ENCODE measurements at regions not wholly inside any gene's neighbourhood (a gene's known extent, or its start where the extent isn't known, plus 50 kb on each side); places are given as distances from the start of the nearest gene placed in this dataset.

- Histone ChIP-seq H3K4me2 (ENCODE audit: low read depth, low read length) (no peak overlapping the region), H2BK120ac (ENCODE audit: low read depth, low read length) (no peak overlapping the region), H3K9me1 (ENCODE audit: insufficient read depth, low read length) (no peaks in the 10 kb centered on the region), H2BK5ac (ENCODE audit: low read depth, low read length, poor library complexity, severe bottlenecking) (no peak overlapping the region), H4K20me1 (ENCODE audit: insufficient read depth, low read length) (no peaks in the 10 kb centered on the region), H3K4me3 (ENCODE audit: insufficient read depth, low read depth, low read length) (no peak overlapping the region), H2AFZ (replicated peaks; ENCODE audit: low read length, poor library complexity) (no peak overlapping the region), H3K9me3 (ENCODE audit: control insufficient read depth, insufficient read depth, low read length) (no peaks in the 10 kb centered on the region), H2BK15ac (ENCODE audit: low read depth, low read length) (no peak overlapping the region), H3K36me3 (ENCODE audit: control insufficient read depth, insufficient read depth, low read length) (no peaks in the 10 kb centered on the region), H3K23ac (ENCODE audit: low read depth, low read length) (no peak overlapping the region), H2BK20ac (ENCODE audit: low read depth, low read length) (no peak overlapping the region), H2AK5ac (ENCODE audit: low read depth, low read length) (no peak overlapping the region), H3K79me1 (ENCODE audit: low read depth in 1 of 2, low read length in 2 of 2) (no peaks in the 10 kb centered on the region), H3K27me3 (ENCODE audit: control insufficient read depth, insufficient read depth, low read length) (no peaks in the 10 kb centered on the region), H3K9ac (ENCODE audit: low read depth, low read length) (no peak overlapping the region), H4K91ac (ENCODE audit: insufficient read depth, low read depth, low read length) (no peak overlapping the region), H3K56ac (ENCODE audit: extremely low read depth, insufficient read depth, low read length) (no peak overlapping the region), H4K8ac (ENCODE audit: low read depth in 2 of 2, low read length in 2 of 2) (no peak overlapping the region), H3K27ac (ENCODE audit: insufficient read depth, low read length) (no peak overlapping the region), H3K4me1 (ENCODE audit: control insufficient read depth, insufficient read depth, low read length) (no peaks in the 10 kb centered on the region), H3K4ac (ENCODE audit: low read depth, low read length) (no peak overlapping the region), H3K18ac (ENCODE audit: low read depth, low read length) (no peak overlapping the region), H3K14ac (replicated peaks; ENCODE audit: low read depth, low read length) (no peak overlapping the region), H2AK9ac (replicated peaks; ENCODE audit: low read depth, low read length, poor library complexity) (no peak overlapping the region), H4K5ac (ENCODE audit: low read depth, low read length) (no peak overlapping the region)
- no TSS peak for BruUV-seq (replicated peaks)
- no peak for DNase-seq
- TF ChIP-seq POLR2A (IDR thresholded peaks at IDR 0.05; ENCODE audit: low read depth, low read length) (no peak), USF2 (IDR thresholded peaks at IDR 0.05; ENCODE audit: low read depth, low read length) (no peak), ELK1 (IDR thresholded peaks at IDR 0.05; ENCODE audit: borderline replicate concordance, low read depth, low read length) (no peak), MAFK (IDR thresholded peaks at IDR 0.05; ENCODE audit: low read depth, low read length) (no peak), CTCF (conservative IDR thresholded peaks at IDR 0.05; ENCODE audit: low read depth, low read length) (no peak), CEBPB (IDR thresholded peaks at IDR 0.05; ENCODE audit: low read depth, low read length) (no peak), NFE2L2 (IDR thresholded peaks at IDR 0.05; ENCODE audit: low read depth, low read length) (no peak), RAD21 (IDR thresholded peaks at IDR 0.05; ENCODE audit: low read length) (no peak), RCOR1 (IDR thresholded peaks at IDR 0.05; ENCODE audit: insufficient replicate concordance, low read length) (no peak), FOS (IDR thresholded peaks at IDR 0.05; ENCODE audit: low read depth, low read length) (no peak), BHLHE40 (IDR thresholded peaks at IDR 0.05; ENCODE audit: low read depth, low read length) (no peak), RFX5 (IDR thresholded peaks at IDR 0.05; ENCODE audit: low read depth, low read length) (no peak), CHD1 (IDR thresholded peaks at IDR 0.05; ENCODE audit: low read depth, low read length) (no peak), MAZ (IDR thresholded peaks at IDR 0.05; ENCODE audit: borderline replicate concordance, low read depth, low read length) (no peak), SMC3 (IDR thresholded peaks at IDR 0.05; ENCODE audit: low read depth, low read length) (no peak), MXI1 (IDR thresholded peaks at IDR 0.05; ENCODE audit: borderline replicate concordance, low read depth, low read length) (no peak)
- ChIA-PET POLR2A (ENCODE audit: unreplicated experiment) (no interaction called here), CTCF (no interaction called here)
- in situ Hi-C loops (cut with MboI; ENCODE audit: low sequenced_read_pairs) (loop anchor here (25.0 kb wide), 1 partner anchor 450 kb away; no protein-coding TSS in a partner anchor), dilution Hi-C loops (cut with HindIII; ENCODE audit: low sequenced_read_pairs, unreplicated experiment) (no loop called here), intact Hi-C loops (cut with micrococcal nuclease) (no loop called here)
- no CpG with 5 or more reads among the region's 5 CpGs for WGBS, 2 experiments (ENCODE audit: extremely low coverage in 2 of 2, insufficient read length in 1 of 2)
- ATAC-seq (ENCODE audit: low read depth), result no peak
Observed at GRCh38 chr1:165137551-165138316, 218.8 kb downstream of the LMX1A start.

All from IMR-90 (cell line).